Activated naive CD4-positive, alpha-beta T cell treated with anti-CD3 and anti-CD28 coated beads, Interleukin-2, amount 10 ng/mL, durations not matched to agents 7 days and 5 days (primary cell): ENCODE measurements at regions not wholly inside any gene's neighbourhood (a gene's known extent, or its start where the extent isn't known, plus 50 kb on each side); places are given as distances from the start of the nearest gene placed in this dataset.
"Not testable (repeated sequence)": the region's sequence is repeated elsewhere in the genome, so short reads cannot be mapped to it uniquely, and the experiment has no call there.

Experiments used
- CTCF ChIA-PET: fragments of 350-600 bp; sonication (Branson Sonifier 250); formaldehyde crosslinking; loops from one replicate; lab custom pipeline; 2021; ENCODE audit warnings: antibody characterized with exemption; lab: Charles Lee
- DNase-seq: peaks from one replicate; pipeline ENCODE4 v3.0.0-alpha.2; 2020
- H3K27ac Mint-ChIP-seq: one replicate; pipeline ENCODE4 v1.8.0; 2021; ENCODE audit warnings: mild to moderate bottlenecking, moderate library complexity, mixed read lengths
- H3K27me3 Mint-ChIP-seq: one replicate; pipeline ENCODE4 v1.8.0; 2021; ENCODE audit warnings: mild to moderate bottlenecking, mixed read lengths
- H3K36me3 Mint-ChIP-seq: one replicate; pipeline ENCODE4 v1.8.0; 2021; ENCODE audit warnings: mixed read lengths
- H3K4me1 Mint-ChIP-seq: one replicate; pipeline ENCODE4 v1.8.0; 2021; ENCODE audit warnings: mixed read lengths
- H3K4me3 Mint-ChIP-seq: one replicate; pipeline ENCODE4 v1.8.0; 2021; ENCODE audit warnings: mild to moderate bottlenecking, moderate library complexity, mixed read lengths
- H3K9me3 Mint-ChIP-seq: one replicate; pipeline ENCODE4 v1.8.0; 2021; ENCODE audit warnings: mixed read lengths

- no peak for DNase-seq
- H3K27ac Mint-ChIP-seq = no peak overlapping the region
- CTCF ChIA-PET = no interaction called here
- no peak overlapping the region for H3K4me3 Mint-ChIP-seq
- no peaks in the 10 kb centered on the region for H3K36me3 Mint-ChIP-seq
- H3K9me3 Mint-ChIP-seq = peaks cover 2% of the 10 kb centered on the region
- no peaks in the 10 kb centered on the region for H3K4me1 Mint-ChIP-seq
- H3K27me3 Mint-ChIP-seq = no peaks in the 10 kb centered on the region
Observed at GRCh38 chr15:36007699-36008098, 461.7 kb upstream of the DPH6 start.

- no peak overlapping the region for H3K27ac Mint-ChIP-seq
- H3K27me3 Mint-ChIP-seq = no peaks in the 10 kb centered on the region
- no peaks in the 10 kb centered on the region for H3K4me1 Mint-ChIP-seq
- H3K36me3 Mint-ChIP-seq = no peaks in the 10 kb centered on the region
- H3K4me3 Mint-ChIP-seq = no peak overlapping the region
- CTCF ChIA-PET = interaction anchor here (0.7 kb wide), 1 partner anchor 23 kb away, joined by 3 read pairs; no protein-coding TSS in a partner anchor
- no peak for DNase-seq
- peaks cover 2% of the 10 kb centered on the region for H3K9me3 Mint-ChIP-seq
Observed at GRCh38 chr15:36008719-36009118, 462.8 kb upstream of the DPH6 start.

GRCh38 chr15:36024031-36024688 lies 478.2 kb upstream of the DPH6 start:
- Mint-ChIP-seq H3K9me3 (peaks cover 2% of the 10 kb centered on the region), H3K27ac (no peak overlapping the region), H3K36me3 (no peaks in the 10 kb centered on the region), H3K27me3 (no peaks in the 10 kb centered on the region), H3K4me3 (no peak overlapping the region), H3K4me1 (no peaks in the 10 kb centered on the region)
- DNase-seq = no peak
- CTCF ChIA-PET = no interaction called here

GRCh38 chr15:36026627-36027283 lies 480.8 kb upstream of the DPH6 start:
- Mint-ChIP-seq H3K27ac (no peak overlapping the region), H3K27me3 (no peaks in the 10 kb centered on the region), H3K9me3 (peaks cover 2% of the 10 kb centered on the region), H3K4me3 (no peak overlapping the region), H3K36me3 (no peaks in the 10 kb centered on the region), H3K4me1 (no peaks in the 10 kb centered on the region)
- no peak for DNase-seq
- CTCF ChIA-PET = no interaction called here

- H3K4me3 Mint-ChIP-seq = no peak overlapping the region
- peaks cover 2% of the 10 kb centered on the region for H3K9me3 Mint-ChIP-seq
- no peaks in the 10 kb centered on the region for H3K36me3 Mint-ChIP-seq
- H3K27ac Mint-ChIP-seq = no peak overlapping the region
- no peak for DNase-seq
- CTCF ChIA-PET = no interaction called here
- no peaks in the 10 kb centered on the region for H3K4me1 Mint-ChIP-seq
- no peaks in the 10 kb centered on the region for H3K27me3 Mint-ChIP-seq
Observed at GRCh38 chr15:36029606-36030210, 483.7 kb upstream of the DPH6 start.

- CTCF ChIA-PET = no interaction called here
- H3K4me1 Mint-ChIP-seq = no peaks in the 10 kb centered on the region
- no peak overlapping the region for H3K27ac Mint-ChIP-seq
- no peaks in the 10 kb centered on the region for H3K27me3 Mint-ChIP-seq
- no peak for DNase-seq
- H3K36me3 Mint-ChIP-seq = no peaks in the 10 kb centered on the region
- no peak overlapping the region for H3K4me3 Mint-ChIP-seq
- peaks cover 2% of the 10 kb centered on the region for H3K9me3 Mint-ChIP-seq
Observed at GRCh38 chr15:36039996-36040572, 494.1 kb upstream of the DPH6 start.

GRCh38 chr15:36047018-36047716 lies 501.2 kb upstream of the DPH6 start:
- H3K4me3 Mint-ChIP-seq, H3K36me3 Mint-ChIP-seq, H3K4me1 Mint-ChIP-seq, H3K9me3 Mint-ChIP-seq, H3K27ac Mint-ChIP-seq, H3K27me3 Mint-ChIP-seq, CTCF ChIA-PET, DNase-seq: not testable (repeated sequence)

- Mint-ChIP-seq H3K4me1 (no peaks in the 10 kb centered on the region), H3K27me3 (no peaks in the 10 kb centered on the region), H3K36me3 (no peaks in the 10 kb centered on the region), H3K9me3 (peaks cover 2% of the 10 kb centered on the region), H3K27ac (no peak overlapping the region), H3K4me3 (no peak overlapping the region)
- CTCF ChIA-PET = no interaction called here
- no peak for DNase-seq
Observed at GRCh38 chr15:36050899-36051298, 504.9 kb upstream of the DPH6 start.

- DNase-seq, CTCF ChIA-PET, H3K36me3 Mint-ChIP-seq, H3K4me1 Mint-ChIP-seq, H3K4me3 Mint-ChIP-seq, H3K27ac Mint-ChIP-seq, H3K27me3 Mint-ChIP-seq, H3K9me3 Mint-ChIP-seq: not testable (repeated sequence)
Observed at GRCh38 chr15:36052641-36053040, 506.7 kb upstream of the DPH6 start.

GRCh38 chr15:36053746-36054145 lies 507.8 kb upstream of the DPH6 start:
- CTCF ChIA-PET = no interaction called here
- no peaks in the 10 kb centered on the region for H3K36me3 Mint-ChIP-seq
- no peaks in the 10 kb centered on the region for H3K4me1 Mint-ChIP-seq
- no peaks in the 10 kb centered on the region for H3K27me3 Mint-ChIP-seq
- H3K4me3 Mint-ChIP-seq = no peak overlapping the region
- no peak for DNase-seq
- H3K27ac Mint-ChIP-seq = no peak overlapping the region
- H3K9me3 Mint-ChIP-seq = no peaks in the 10 kb centered on the region

GRCh38 chr15:36059596-36059995 lies 513.6 kb upstream of the DPH6 start:
- Mint-ChIP-seq H3K27ac (no peak overlapping the region), H3K27me3 (no peaks in the 10 kb centered on the region), H3K4me1 (no peaks in the 10 kb centered on the region), H3K4me3 (no peak overlapping the region), H3K36me3 (no peaks in the 10 kb centered on the region), H3K9me3 (no peaks in the 10 kb centered on the region)
- no peak for DNase-seq
- CTCF ChIA-PET = no interaction called here

- Mint-ChIP-seq H3K4me3 (no peak overlapping the region), H3K27ac (no peak overlapping the region), H3K9me3 (peaks cover 2% of the 10 kb centered on the region), H3K36me3 (no peaks in the 10 kb centered on the region), H3K4me1 (no peaks in the 10 kb centered on the region), H3K27me3 (no peaks in the 10 kb centered on the region)
- DNase-seq = no peak
- CTCF ChIA-PET = no interaction called here
Observed at GRCh38 chr15:36062357-36062756, 516.4 kb upstream of the DPH6 start.

- Mint-ChIP-seq H3K4me3 (no peak overlapping the region), H3K36me3 (no peaks in the 10 kb centered on the region), H3K27me3 (no peaks in the 10 kb centered on the region), H3K27ac (no peak overlapping the region), H3K4me1 (no peaks in the 10 kb centered on the region), H3K9me3 (peaks cover 2% of the 10 kb centered on the region)
- DNase-seq = no peak
- CTCF ChIA-PET = no interaction called here
Observed at GRCh38 chr15:36066757-36067156, 512.7 kb upstream of the CDIN1 start.

GRCh38 chr15:36067483-36068274 lies 511.7 kb upstream of the CDIN1 start:
- Mint-ChIP-seq H3K9me3 (peaks cover 2% of the 10 kb centered on the region), H3K4me1 (no peaks in the 10 kb centered on the region), H3K36me3 (no peaks in the 10 kb centered on the region), H3K4me3 (no peak overlapping the region), H3K27ac (no peak overlapping the region), H3K27me3 (no peaks in the 10 kb centered on the region)
- DNase-seq = no peak
- CTCF ChIA-PET = no interaction called here
